DOHH2 (cell line): ENCODE measurements at regions not wholly inside any gene's neighbourhood (a gene's known extent, or its start where the extent isn't known, plus 50 kb on each side); places are given as distances from the start of the nearest gene placed in this dataset.

Source experiments
- EZH2phosphoT487 ChIP-seq: fragments of 200-600 bp; sonication (generic); IDR thresholded peaks from 2 replicates; pipeline ENCODE4 v1.6.1; 2017; ENCODE audit warnings: borderline replicate concordance, mild to moderate bottlenecking, antibody characterized with exemption, low read length, moderate library complexity, mixed read lengths
- TF ChIP-seq, protein P1 (sequence below): fragments of 200-600 bp; sonication (generic); IDR thresholded peaks from one replicate; pipeline ENCODE4 v1.5.1; 2014; ENCODE audit warnings: antibody characterized with exemption, mild to moderate bottlenecking, low read depth, low read length; ENCODE audit not compliant: poor library complexity, severe bottlenecking

DNA sequence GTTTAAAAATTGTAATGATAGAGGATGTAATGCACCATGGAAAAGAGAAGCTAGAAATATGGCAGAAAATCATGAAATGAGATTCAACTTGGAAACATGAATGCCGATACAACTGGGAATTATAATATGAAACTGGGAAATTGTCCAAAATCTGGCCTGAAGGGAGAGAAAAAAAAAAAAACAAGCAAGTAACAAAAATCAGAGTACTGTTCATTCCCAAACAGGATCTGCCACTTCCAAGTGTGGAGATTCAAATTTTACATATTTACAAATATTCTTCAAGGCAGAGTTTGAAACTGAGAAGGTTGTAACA, 56.6 kb upstream of the MOCS2 start:
- TF ChIP-seq, protein P1, sequence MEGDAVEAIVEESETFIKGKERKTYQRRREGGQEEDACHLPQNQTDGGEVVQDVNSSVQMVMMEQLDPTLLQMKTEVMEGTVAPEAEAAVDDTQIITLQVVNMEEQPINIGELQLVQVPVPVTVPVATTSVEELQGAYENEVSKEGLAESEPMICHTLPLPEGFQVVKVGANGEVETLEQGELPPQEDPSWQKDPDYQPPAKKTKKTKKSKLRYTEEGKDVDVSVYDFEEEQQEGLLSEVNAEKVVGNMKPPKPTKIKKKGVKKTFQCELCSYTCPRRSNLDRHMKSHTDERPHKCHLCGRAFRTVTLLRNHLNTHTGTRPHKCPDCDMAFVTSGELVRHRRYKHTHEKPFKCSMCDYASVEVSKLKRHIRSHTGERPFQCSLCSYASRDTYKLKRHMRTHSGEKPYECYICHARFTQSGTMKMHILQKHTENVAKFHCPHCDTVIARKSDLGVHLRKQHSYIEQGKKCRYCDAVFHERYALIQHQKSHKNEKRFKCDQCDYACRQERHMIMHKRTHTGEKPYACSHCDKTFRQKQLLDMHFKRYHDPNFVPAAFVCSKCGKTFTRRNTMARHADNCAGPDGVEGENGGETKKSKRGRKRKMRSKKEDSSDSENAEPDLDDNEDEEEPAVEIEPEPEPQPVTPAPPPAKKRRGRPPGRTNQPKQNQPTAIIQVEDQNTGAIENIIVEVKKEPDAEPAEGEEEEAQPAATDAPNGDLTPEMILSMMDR = no peak
- TF ChIP-seq EZH2phosphoT487 = no peak
